C4-2B (cell line): ENCODE measurements at regions not wholly inside any gene's neighbourhood (a gene's known extent, or its start where the extent isn't known, plus 50 kb on each side); places are given as distances from the start of the nearest gene placed in this dataset.

ENCODE experiments used
- ZFX ChIP-seq: fragments of 450-650 bp; IDR thresholded peaks from 2 replicates; pipeline ENCODE4 v1.6.1; 2017
- TF ChIP-seq, protein P1 (sequence below): fragments of 450-650 bp; conservative IDR thresholded peaks from 2 replicates; pipeline ENCODE4 v1.5.1; 2017; ENCODE audit warnings: mild to moderate bottlenecking

GRCh38 chr5:87605663-87606062, 192.9 kb upstream of the CCNH start:
- TF ChIP-seq, protein P1, sequence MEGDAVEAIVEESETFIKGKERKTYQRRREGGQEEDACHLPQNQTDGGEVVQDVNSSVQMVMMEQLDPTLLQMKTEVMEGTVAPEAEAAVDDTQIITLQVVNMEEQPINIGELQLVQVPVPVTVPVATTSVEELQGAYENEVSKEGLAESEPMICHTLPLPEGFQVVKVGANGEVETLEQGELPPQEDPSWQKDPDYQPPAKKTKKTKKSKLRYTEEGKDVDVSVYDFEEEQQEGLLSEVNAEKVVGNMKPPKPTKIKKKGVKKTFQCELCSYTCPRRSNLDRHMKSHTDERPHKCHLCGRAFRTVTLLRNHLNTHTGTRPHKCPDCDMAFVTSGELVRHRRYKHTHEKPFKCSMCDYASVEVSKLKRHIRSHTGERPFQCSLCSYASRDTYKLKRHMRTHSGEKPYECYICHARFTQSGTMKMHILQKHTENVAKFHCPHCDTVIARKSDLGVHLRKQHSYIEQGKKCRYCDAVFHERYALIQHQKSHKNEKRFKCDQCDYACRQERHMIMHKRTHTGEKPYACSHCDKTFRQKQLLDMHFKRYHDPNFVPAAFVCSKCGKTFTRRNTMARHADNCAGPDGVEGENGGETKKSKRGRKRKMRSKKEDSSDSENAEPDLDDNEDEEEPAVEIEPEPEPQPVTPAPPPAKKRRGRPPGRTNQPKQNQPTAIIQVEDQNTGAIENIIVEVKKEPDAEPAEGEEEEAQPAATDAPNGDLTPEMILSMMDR: no peak
- TF ChIP-seq ZFX: no peak
